HFF-Myc (cell line): ENCODE measurements at regions not wholly inside any gene's neighbourhood (a gene's known extent, or its start where the extent isn't known, plus 50 kb on each side); places are given as distances from the start of the nearest gene placed in this dataset.

Experiments used
- DNase-seq: peaks from one replicate; pipeline ENCODE4 v3.0.0-alpha.2; 2011; ENCODE audit warnings: low read depth; ENCODE audit errors: extremely low read depth
- H3K4me3 ChIP-seq: replicated peaks from 2 replicates; pipeline ENCODE4 v1.5.1; 2011; ENCODE audit warnings: low read depth, mild to moderate bottlenecking, control low read depth, low read length
- CTCF ChIP-seq: IDR thresholded peaks from 2 replicates; pipeline ENCODE4 v1.5.1; 2012; ENCODE audit warnings: mild to moderate bottlenecking, low read depth, low read length, control low read depth; ENCODE audit errors: missing control alignments

GRCh38 chr4:129446074-129446473 is 350.1 kb downstream of the C4orf33 start:
- TF ChIP-seq CTCF, result no peak
- DNase-seq, result no peak
- no peak overlapping the region for H3K4me3 ChIP-seq

GRCh38 chr4:129453524-129454200 is 357.7 kb downstream of the C4orf33 start:
- no peak overlapping the region for H3K4me3 ChIP-seq
- DNase-seq, result no peak
- no peak for TF ChIP-seq CTCF

GRCh38 chr4:129455482-129455881 is 359.5 kb downstream of the C4orf33 start:
- no peak overlapping the region for H3K4me3 ChIP-seq
- TF ChIP-seq CTCF, result no peak
- DNase-seq, result no peak

GRCh38 chr4:129468624-129469023 is 372.7 kb downstream of the C4orf33 start:
- no peak for TF ChIP-seq CTCF
- no peak for DNase-seq
- no peak overlapping the region for H3K4me3 ChIP-seq

GRCh38 chr4:129474698-129475097 is 378.7 kb downstream of the C4orf33 start:
- DNase-seq, result no peak
- no peak overlapping the region for H3K4me3 ChIP-seq
- TF ChIP-seq CTCF, result no peak

GRCh38 chr4:129481107-129481506 is 385.2 kb downstream of the C4orf33 start:
- H3K4me3 ChIP-seq, result no peak overlapping the region
- no peak for DNase-seq
- no peak for TF ChIP-seq CTCF

GRCh38 chr4:129488427-129488826 is 392.5 kb downstream of the C4orf33 start:
- TF ChIP-seq CTCF, result no peak
- no peak for DNase-seq
- H3K4me3 ChIP-seq, result no peak overlapping the region
